ENCODE measurements at regions not wholly inside any gene's neighbourhood (a gene's known extent, or its start where the extent isn't known, plus 50 kb on each side); places are given as distances from the start of the nearest gene placed in this dataset.

- ChIA-PET POLR2A (no interaction called here), CTCF (no interaction called here)
- H3K27ac ChIP-seq (ENCODE audit: insufficient read depth, low read depth, low read length), result no peak overlapping the region
- no peak overlapping the region for H3K9ac ChIP-seq (replicated peaks; ENCODE audit: extremely low read depth, insufficient read depth, low read length)
- H2AFZ ChIP-seq (ENCODE audit: low read depth, low read length), result no peak overlapping the region
- no peak overlapping the region for H3K4me3 ChIP-seq (replicated peaks in 1 of 3; ENCODE audit: insufficient read depth in 1 of 3, low read depth in 1 of 3, low read length in 3 of 3)
- H3K79me2 ChIP-seq (ENCODE audit: control insufficient read depth, insufficient read depth, low read length), result no peaks in the 10 kb centered on the region
- BruUV-seq (replicated peaks), result no TSS peak
- H3K36me3 ChIP-seq (ENCODE audit: control insufficient read depth in 2 of 2, extremely low read depth in 1 of 2, insufficient read depth in 2 of 2, low read length in 2 of 2), result no peaks in the 10 kb centered on the region
- H4K20me1 ChIP-seq (replicated peaks; ENCODE audit: control insufficient read depth, extremely low read depth, insufficient read depth, low read length), result no peaks in the 10 kb centered on the region
- no peaks in the 10 kb centered on the region for H3K9me1 ChIP-seq (replicated peaks; ENCODE audit: control insufficient read depth, extremely low read depth, insufficient read depth, low read length)
- no peak overlapping the region for H3K4me2 ChIP-seq (ENCODE audit: insufficient read depth, low read length)
- no peaks in the 10 kb centered on the region for H3K27me3 ChIP-seq (ENCODE audit: control insufficient read depth in 2 of 2, insufficient read depth in 2 of 2, low read length in 2 of 2)
- H3K9me3 ChIP-seq (replicated peaks; ENCODE audit: control insufficient read depth, insufficient read depth, low read length), result no peaks in the 10 kb centered on the region
- DNase-seq (ENCODE audit: low read depth, low spot score), result no peak
- H3K4me1 ChIP-seq (ENCODE audit: control insufficient read depth, extremely low read depth, insufficient read depth, low read length), result no peaks in the 10 kb centered on the region
- dilution Hi-C loops (cut with MboI; ENCODE audit: extremely low pct_ligation_motif_present, low sequenced_read_pairs) (no loop called here), intact Hi-C loops (cut with micrococcal nuclease) (no loop called here)
- FAIRE-seq, result no peak
- TF ChIP-seq CTCF (IDR thresholded peaks at IDR 0.05; ENCODE audit: extremely low read depth in 1 of 2, insufficient read depth in 1 of 2, low read depth in 1 of 2, low read length in 2 of 2) (no peak), EZH2 (IDR thresholded peaks at IDR 0.05; ENCODE audit: borderline replicate concordance, low read depth, low read length, severe bottlenecking) (no peak), MAX (IDR thresholded peaks at IDR 0.05; ENCODE audit: insufficient read depth, insufficient read length) (no peak), JUN (IDR thresholded peaks at IDR 0.05; ENCODE audit: borderline replicate concordance, insufficient read depth, insufficient read length, low read depth) (no peak), MYC (IDR thresholded peaks at IDR 0.05; ENCODE audit: low read depth, low read length) (no peak), FOS (IDR thresholded peaks at IDR 0.05; ENCODE audit: borderline replicate concordance, insufficient read depth, low read length) (no peak), POLR2AphosphoS5 (IDR thresholded peaks at IDR 0.05; ENCODE audit: insufficient read depth, low read depth, low read length) (no peak), GATA2 (IDR thresholded peaks at IDR 0.05; ENCODE audit: insufficient read depth, insufficient read length, low read depth, low read length) (no peak), POLR2A (IDR thresholded peaks at IDR 0.05; ENCODE audit: low read depth, low read length) (no peak)
Measured at GRCh38 chr3:61425356-61425755, 136.0 kb upstream of the PTPRG start.

Measured in endothelial cell of umbilical vein (primary cell).